ENCODE measurements at regions not wholly inside any gene's neighbourhood (a gene's known extent, or its start where the extent isn't known, plus 50 kb on each side); places are given as distances from the start of the nearest gene placed in this dataset.

DNA sequence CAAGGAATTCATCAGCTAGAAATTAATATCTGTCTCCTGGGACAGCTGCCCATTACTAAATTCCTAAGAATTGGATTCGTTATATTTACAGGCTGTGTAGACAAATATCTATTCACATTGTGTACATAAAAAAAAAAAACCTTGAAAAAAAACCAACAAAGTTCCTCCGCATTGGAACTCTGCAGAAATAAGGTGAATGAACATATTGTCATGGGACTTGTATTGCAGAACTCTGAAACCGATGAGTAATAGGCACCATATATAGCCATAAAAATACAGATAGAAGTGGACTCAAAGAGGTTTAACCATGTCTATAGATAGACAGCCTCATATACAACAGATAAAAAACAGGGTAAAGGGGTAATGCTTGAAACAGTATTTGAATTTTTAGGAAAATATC is 909.9 kb upstream of the CHAC2 start:
- TF ChIP-seq, protein P1, sequence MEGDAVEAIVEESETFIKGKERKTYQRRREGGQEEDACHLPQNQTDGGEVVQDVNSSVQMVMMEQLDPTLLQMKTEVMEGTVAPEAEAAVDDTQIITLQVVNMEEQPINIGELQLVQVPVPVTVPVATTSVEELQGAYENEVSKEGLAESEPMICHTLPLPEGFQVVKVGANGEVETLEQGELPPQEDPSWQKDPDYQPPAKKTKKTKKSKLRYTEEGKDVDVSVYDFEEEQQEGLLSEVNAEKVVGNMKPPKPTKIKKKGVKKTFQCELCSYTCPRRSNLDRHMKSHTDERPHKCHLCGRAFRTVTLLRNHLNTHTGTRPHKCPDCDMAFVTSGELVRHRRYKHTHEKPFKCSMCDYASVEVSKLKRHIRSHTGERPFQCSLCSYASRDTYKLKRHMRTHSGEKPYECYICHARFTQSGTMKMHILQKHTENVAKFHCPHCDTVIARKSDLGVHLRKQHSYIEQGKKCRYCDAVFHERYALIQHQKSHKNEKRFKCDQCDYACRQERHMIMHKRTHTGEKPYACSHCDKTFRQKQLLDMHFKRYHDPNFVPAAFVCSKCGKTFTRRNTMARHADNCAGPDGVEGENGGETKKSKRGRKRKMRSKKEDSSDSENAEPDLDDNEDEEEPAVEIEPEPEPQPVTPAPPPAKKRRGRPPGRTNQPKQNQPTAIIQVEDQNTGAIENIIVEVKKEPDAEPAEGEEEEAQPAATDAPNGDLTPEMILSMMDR (IDR thresholded peaks at IDR 0.05) = no peak
- no peak for TF ChIP-seq POLR2A (IDR thresholded peaks at IDR 0.05)
